ENCODE measurements at regions not wholly inside any gene's neighbourhood (a gene's known extent, or its start where the extent isn't known, plus 50 kb on each side); places are given as distances from the start of the nearest gene placed in this dataset.

GRCh38 chr13:66207610-66208009 is 1022.5 kb downstream of the PCDH9 start:
- no peak overlapping the region for H3K4me3 ChIP-seq (ENCODE audit: low read depth, low read length)
- TF ChIP-seq CTCF (IDR thresholded peaks at IDR 0.05; ENCODE audit: low read depth, low read length, missing control alignments) = no peak
- in situ Hi-C loops (cut with HindIII; ENCODE audit: low sequenced_read_pairs) = no loop called here
- DNase-seq (ENCODE audit: low read depth) = no peak

- TF ChIP-seq CTCF (IDR thresholded peaks at IDR 0.05; ENCODE audit: low read depth, low read length, missing control alignments) = no peak
- in situ Hi-C loops (cut with HindIII; ENCODE audit: low sequenced_read_pairs) = no loop called here
- no peak for DNase-seq (ENCODE audit: low read depth)
- H3K4me3 ChIP-seq (ENCODE audit: low read depth, low read length) = no peak overlapping the region
Measured at GRCh38 chr13:66205807-66206206, 1024.3 kb downstream of the PCDH9 start.

GRCh38 chr13:66200555-66200954 is 1029.6 kb downstream of the PCDH9 start:
- no peak overlapping the region for H3K4me3 ChIP-seq (ENCODE audit: low read depth, low read length)
- TF ChIP-seq CTCF (IDR thresholded peaks at IDR 0.05; ENCODE audit: low read depth, low read length, missing control alignments) = no peak
- in situ Hi-C loops (cut with HindIII; ENCODE audit: low sequenced_read_pairs) = no loop called here
- DNase-seq (ENCODE audit: low read depth) = no peak

- in situ Hi-C loops (cut with HindIII; ENCODE audit: low sequenced_read_pairs) = no loop called here
- H3K4me3 ChIP-seq (ENCODE audit: low read depth, low read length) = no peak overlapping the region
- no peak for TF ChIP-seq CTCF (IDR thresholded peaks at IDR 0.05; ENCODE audit: low read depth, low read length, missing control alignments)
- no peak for DNase-seq (ENCODE audit: low read depth)
Measured at GRCh38 chr13:66195238-66195637, 1034.9 kb downstream of the PCDH9 start.

- no peak overlapping the region for H3K4me3 ChIP-seq (ENCODE audit: low read depth, low read length)
- no peak for DNase-seq (ENCODE audit: low read depth)
- in situ Hi-C loops (cut with HindIII; ENCODE audit: low sequenced_read_pairs) = no loop called here
- no peak for TF ChIP-seq CTCF (IDR thresholded peaks at IDR 0.05; ENCODE audit: low read depth, low read length, missing control alignments)
Measured at GRCh38 chr13:66189986-66190385, 1040.2 kb downstream of the PCDH9 start.

- no peak for DNase-seq (ENCODE audit: low read depth)
- in situ Hi-C loops (cut with HindIII; ENCODE audit: low sequenced_read_pairs) = no loop called here
- H3K4me3 ChIP-seq (ENCODE audit: low read depth, low read length) = no peak overlapping the region
- no peak for TF ChIP-seq CTCF (IDR thresholded peaks at IDR 0.05; ENCODE audit: low read depth, low read length, missing control alignments)
Measured at GRCh38 chr13:66180836-66181235, 1049.3 kb downstream of the PCDH9 start.

GRCh38 chr13:66171920-66172319 is 1058.2 kb downstream of the PCDH9 start:
- DNase-seq (ENCODE audit: low read depth) = no peak
- TF ChIP-seq CTCF (IDR thresholded peaks at IDR 0.05; ENCODE audit: low read depth, low read length, missing control alignments) = no peak
- no peak overlapping the region for H3K4me3 ChIP-seq (ENCODE audit: low read depth, low read length)
- in situ Hi-C loops (cut with HindIII; ENCODE audit: low sequenced_read_pairs) = no loop called here
